Inferior parietal cortex (tissue), 1 donor: ENCODE measurements at regions not wholly inside any gene's neighbourhood (a gene's known extent, or its start where the extent isn't known, plus 50 kb on each side); places are given as distances from the start of the nearest gene placed in this dataset.

Experiments used
- DNase-seq: peaks from one replicate; pipeline ENCODE4 v3.0.0-alpha.2; 2016; ENCODE audit errors: extremely low spot score

DNA sequence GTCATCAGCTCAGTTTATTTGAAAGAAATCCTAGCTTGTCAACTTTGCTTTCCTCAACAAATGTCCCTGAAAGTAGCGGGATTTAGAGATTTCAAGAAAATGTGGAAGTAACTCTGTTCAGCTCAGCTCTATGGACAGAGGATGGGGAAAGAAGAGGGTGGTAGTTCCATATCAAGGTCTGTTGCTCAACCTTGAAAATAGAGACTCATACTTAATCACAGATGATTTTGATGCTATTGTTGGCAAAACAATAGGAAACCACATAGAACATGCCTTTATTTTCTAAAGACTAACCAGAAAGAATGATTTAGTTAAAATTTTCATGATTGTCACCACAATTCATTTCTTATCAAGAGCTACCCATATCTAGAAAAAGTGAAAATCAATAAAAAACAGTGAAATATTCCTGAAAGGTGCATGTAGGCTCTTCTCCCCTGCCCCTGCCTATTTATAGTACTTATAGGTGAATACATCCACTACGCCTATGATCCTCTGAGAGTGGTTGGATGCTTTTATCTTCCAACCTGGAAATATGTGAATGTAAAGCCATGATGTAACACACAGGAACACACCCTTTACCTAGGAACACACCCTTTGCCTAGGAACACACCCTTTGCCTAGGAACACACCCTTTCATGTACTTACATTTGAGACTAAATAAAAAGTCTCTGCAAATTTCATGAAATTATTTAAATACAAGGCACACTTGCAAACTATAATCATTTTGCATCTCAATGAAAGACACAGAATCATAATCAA is 65.8 kb downstream of the ETAA1 start:
- no peak for DNase-seq

- DNase-seq = no peak
These were observed 66.7 kb downstream of the ETAA1 start for GRCh38 chr2:67463810-67464209.

GRCh38 chr2:67465623-67466022 is 68.5 kb downstream of the ETAA1 start:
- no peak for DNase-seq

DNA sequence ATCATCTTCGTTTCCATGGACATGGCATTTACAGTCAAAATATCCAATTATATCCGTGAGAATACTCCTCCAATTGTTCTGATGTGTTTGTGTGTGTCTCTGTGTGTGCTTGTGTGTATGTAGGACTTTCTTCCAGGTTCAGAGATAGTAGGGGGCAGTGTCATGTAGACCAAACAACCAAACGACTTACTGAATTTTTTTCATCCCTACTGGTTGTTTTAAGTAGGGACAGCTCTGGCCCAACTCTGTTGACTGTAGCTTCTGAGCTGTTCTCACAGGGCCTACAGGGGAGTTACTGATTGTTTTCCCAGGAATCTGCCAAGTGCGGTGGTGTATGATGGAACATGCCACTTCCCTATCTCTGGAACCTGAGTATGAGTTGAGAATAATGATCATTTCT is 69.6 kb downstream of the ETAA1 start:
- DNase-seq = no peak

- DNase-seq = no peak
These were observed 74.5 kb downstream of the ETAA1 start for GRCh38 chr2:67471681-67472080.

DNA sequence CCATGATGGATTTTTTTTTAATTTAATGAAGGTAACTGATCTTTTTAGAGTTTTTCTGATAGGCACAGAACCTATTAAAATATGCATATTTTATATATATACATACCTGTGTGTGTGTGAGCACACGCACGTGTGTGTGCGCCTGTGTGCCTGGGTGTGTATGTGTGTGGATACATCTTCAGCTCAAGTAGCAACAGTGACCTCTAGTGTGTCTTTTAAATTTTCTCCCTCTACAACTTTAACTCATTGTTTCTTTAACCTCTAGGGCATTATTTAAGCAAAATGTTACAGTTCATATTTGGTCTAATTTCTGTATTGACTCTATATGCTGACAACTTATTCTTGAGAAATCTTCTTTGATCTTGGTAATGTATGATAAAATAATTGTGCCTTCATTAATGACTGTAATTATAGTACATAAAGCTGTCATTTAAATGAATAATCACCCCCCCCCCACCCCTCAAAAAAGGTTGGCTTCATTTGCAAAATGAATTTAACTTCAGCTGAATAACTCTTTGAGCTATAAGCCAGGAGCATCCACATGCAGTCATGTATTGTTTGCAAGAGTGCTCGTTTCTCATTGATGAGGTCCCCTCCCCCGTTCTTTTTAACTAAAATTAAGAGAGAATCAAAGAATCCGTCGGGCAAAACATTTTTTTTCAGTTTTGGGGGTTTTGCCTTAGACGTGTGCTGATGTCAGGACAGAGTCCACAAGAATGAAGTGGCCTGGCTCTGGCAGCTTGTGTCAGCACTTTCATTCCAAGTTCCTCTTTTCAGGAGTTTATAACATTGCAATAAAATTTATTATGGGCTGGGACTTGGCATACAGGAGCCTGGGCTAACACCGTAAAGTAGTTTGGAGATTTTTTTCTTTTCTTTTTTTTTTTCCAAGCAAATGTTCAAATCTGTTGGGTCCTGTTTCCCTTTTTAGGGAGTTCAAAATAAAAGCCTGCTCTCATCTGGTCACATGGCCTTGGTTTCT is 80.0 kb downstream of the ETAA1 start:
- peak; percentile 32 for DNase-seq

DNA sequence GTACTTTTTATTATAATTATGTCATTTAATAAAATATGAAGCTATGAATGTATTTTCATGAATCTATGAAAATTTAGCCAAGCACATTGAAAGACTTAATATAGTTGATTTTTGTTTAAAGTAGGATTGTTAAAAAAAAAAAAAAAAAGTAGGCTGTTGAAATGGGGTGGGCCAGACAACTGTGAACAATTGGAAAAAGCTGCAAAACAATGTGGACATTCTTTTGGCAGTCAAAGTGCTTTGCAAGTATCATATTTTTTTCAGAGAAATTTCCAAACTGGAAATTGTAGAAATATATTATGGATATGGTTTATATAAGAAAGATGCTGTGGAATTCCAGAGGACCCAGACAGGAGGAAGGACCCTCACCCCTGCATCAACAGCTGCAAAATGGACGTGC is 82.1 kb downstream of the ETAA1 start:
- no peak for DNase-seq

GRCh38 chr2:67485431-67485830 is 88.3 kb downstream of the ETAA1 start:
- DNase-seq = no peak

GRCh38 chr2:67486041-67486796 is 89.1 kb downstream of the ETAA1 start:
- DNase-seq = no peak

- no peak for DNase-seq
These were observed 90.9 kb downstream of the ETAA1 start for GRCh38 chr2:67487993-67488392.

DNA sequence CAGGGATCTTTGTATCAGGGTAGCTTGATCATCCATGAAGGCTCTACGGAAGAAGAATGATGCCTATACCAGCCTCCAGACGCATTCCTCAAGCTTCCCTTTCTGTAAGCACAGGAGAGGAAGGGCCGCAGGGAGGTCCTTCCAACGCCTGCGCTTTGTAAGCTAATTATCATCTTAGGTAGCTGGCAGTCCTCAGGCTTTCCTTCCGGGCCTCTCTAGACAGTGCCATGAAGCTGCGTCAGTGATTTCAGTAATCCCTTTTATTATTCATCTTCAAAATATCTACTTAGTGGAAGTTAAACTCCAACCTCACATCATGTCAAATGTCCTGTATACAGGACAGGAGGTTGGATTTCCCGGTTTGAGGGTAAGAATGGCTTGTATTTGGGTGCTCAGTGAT is 92.3 kb downstream of the ETAA1 start:
- DNase-seq = no peak

DNA sequence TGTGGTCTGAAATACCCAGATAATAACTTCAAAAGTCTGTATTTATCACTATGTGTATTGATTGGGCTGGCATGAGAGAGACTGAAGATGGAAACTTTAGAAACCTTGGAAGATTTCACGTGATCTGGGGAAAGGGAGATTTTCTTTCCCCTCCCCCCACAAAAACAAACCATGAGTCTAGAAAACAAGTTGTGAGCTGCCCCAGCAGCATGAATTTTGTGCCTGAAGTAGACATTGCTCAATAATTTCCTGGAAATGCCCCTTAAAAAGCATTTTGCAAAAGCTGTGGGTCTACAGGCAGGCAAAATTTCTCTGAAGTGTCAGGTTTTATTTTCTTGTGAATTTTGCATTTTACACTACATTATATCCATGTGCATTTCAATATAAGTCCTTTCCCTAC is 101.8 kb downstream of the ETAA1 start:
- no peak for DNase-seq

DNA sequence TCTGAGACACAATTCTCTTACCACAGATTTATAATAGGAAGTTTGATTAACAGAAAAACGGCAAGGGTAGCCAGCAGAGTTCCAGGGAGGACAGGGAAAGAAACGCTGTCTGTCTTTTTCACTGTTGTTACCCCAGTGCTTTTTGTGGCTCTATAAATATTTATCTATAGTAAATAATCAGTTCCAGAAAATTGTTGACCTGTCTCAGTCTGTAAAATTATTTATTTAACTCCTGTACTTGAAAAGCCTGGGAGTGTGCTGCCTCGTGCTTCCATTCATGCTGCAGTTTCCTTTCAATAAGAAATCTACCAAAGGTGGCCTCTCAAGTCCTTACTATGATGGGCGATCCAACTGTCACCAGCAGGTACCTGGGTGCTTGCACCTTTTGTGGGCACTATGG is 102.9 kb downstream of the ETAA1 start:
- DNase-seq = no peak

DNA sequence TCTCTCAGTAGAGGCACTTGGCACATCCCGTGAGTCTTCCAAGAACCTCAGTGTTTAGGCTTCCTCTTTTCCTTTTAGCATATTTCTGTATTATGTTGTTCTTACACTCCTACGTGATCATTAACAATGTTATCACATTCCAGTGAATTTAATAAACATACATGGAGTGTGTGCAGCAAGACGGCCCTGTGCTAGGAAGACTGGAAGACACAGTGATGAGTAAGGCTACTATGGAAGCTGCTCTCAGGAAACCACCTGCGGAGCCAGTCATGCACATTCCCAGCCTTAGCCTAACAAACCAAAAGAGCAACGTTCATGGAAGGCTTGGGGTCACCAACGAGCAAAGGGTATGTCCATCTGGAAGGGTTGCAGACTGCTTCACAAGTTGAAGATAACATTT is 103.4 kb downstream of the ETAA1 start:
- no peak for DNase-seq

GRCh38 chr2:67502346-67503065 is 105.4 kb downstream of the ETAA1 start:
- no peak for DNase-seq

DNA sequence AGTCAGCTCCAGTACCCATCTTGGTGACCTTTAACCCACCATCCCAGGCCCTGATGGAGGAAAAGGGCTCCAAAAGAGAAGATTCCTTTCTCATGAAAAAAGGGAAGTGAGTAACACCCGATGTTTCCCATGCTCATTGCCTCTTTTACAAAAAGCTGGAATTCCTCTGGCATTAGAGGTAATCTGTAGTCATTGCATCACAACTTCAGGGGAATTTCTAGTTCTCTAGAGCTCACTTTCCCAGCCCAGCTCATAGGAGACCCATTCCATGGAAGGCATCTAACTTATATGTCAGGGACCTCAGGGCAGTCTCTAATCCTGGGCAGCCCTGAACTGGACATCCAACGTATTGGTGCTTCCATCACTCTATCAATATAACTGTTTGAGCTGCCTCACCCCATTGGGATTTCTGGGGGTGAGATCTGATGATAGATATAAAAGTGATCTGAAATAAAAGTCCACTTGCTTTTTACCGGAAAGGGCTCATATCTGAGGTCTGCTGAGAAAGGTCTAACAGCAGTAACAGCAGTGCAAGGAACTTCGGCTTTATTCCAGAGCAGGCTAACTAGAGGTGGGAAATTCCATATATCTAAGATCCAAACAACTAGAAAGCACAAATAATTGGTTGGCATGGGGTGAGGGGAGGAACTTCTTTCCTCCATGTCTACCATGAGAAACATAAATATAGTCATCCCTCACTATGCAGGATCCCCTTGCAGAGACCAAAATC is 106.1 kb downstream of the ETAA1 start:
- DNase-seq = no peak

- no peak for DNase-seq
These were observed 113.6 kb downstream of the ETAA1 start for GRCh38 chr2:67510745-67511144.

GRCh38 chr2:67514515-67514914 is 117.4 kb downstream of the ETAA1 start:
- no peak for DNase-seq

DNA sequence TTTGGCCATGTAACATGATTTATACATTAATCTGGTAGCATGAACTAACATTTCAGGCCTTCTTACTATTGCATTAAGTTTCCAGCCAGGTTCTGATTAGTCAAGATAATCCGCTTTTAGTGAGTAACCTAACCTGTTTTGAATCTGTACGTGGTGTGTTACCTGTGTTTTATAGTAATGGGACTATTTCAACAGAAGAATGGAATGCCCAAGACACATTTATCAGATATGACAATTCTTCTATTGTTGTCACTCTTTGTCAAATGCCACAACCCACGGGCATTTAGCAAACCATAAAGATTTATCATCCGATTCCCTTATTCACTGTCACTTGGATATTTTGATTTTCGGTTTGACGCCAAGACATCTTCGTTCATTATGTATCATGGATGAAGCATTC is 117.9 kb downstream of the ETAA1 start:
- no peak for DNase-seq

GRCh38 chr2:67515538-67515937 is 118.4 kb downstream of the ETAA1 start:
- DNase-seq = no peak

- DNase-seq = no peak
These were observed 119.2 kb downstream of the ETAA1 start for GRCh38 chr2:67516362-67516761.
